ENCODE measurements at regions not wholly inside any gene's neighbourhood (a gene's known extent, or its start where the extent isn't known, plus 50 kb on each side); places are given as distances from the start of the nearest gene placed in this dataset.

- no peaks in the 10 kb centered on the region for H3K9me3 ChIP-seq
- no peaks in the 10 kb centered on the region for H3K27me3 ChIP-seq (replicated peaks; ENCODE audit: insufficient read depth)
- H3K27ac ChIP-seq: no peak overlapping the region
- no peak overlapping the region for H3K4me3 ChIP-seq
- H3K36me3 ChIP-seq: no peaks in the 10 kb centered on the region
- no peak for DNase-seq (ENCODE audit: low spot score)
- H3K4me1 ChIP-seq (replicated peaks): no peaks in the 10 kb centered on the region
- TF ChIP-seq, protein P1, sequence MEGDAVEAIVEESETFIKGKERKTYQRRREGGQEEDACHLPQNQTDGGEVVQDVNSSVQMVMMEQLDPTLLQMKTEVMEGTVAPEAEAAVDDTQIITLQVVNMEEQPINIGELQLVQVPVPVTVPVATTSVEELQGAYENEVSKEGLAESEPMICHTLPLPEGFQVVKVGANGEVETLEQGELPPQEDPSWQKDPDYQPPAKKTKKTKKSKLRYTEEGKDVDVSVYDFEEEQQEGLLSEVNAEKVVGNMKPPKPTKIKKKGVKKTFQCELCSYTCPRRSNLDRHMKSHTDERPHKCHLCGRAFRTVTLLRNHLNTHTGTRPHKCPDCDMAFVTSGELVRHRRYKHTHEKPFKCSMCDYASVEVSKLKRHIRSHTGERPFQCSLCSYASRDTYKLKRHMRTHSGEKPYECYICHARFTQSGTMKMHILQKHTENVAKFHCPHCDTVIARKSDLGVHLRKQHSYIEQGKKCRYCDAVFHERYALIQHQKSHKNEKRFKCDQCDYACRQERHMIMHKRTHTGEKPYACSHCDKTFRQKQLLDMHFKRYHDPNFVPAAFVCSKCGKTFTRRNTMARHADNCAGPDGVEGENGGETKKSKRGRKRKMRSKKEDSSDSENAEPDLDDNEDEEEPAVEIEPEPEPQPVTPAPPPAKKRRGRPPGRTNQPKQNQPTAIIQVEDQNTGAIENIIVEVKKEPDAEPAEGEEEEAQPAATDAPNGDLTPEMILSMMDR (IDR thresholded peaks at IDR 0.05): no peak
- TF ChIP-seq POLR2A (IDR thresholded peaks at IDR 0.05): no peak
- no peak for TF ChIP-seq POLR2AphosphoS5 (IDR thresholded peaks at IDR 0.05)
- intact Hi-C loops (cut with DNase I): no loop called here
Observed at GRCh38 chr16:22973522-22973921, 159.6 kb downstream of the HS3ST2 start.

DNA sequence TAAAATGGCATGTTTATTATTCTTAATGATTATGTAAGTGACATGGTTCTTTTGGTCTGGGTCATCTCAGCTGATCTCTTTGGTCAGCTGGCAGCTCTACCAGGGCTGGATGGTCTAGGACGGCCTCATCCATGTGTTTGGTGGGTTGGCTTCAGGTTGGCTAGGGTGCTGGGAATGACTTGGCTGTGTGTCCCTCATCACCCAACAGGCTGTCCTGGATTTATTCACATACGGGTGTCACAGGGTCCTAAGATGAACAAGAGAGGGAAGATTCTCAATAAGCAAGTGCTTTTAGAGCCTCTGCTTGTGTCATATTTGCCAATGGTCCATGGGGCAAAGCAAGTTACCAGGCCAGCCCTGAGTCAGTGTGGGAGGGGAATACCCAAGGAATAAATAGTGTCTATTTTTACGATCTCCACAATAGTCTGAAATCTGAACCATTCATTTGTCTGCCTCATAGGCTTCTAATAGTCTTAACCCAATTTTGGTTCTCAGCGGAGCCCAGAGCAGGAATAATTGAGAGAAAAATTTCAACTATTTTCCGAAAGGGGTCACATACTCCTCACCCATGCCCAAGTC, 157.5 kb downstream of the HS3ST2 start:
- no peaks in the 10 kb centered on the region for H3K4me1 ChIP-seq (replicated peaks)
- no peaks in the 10 kb centered on the region for H3K9me3 ChIP-seq
- no peak for DNase-seq (ENCODE audit: low spot score)
- intact Hi-C loops (cut with DNase I): no loop called here
- H3K4me3 ChIP-seq: no peak overlapping the region
- H3K36me3 ChIP-seq: no peaks in the 10 kb centered on the region
- no peaks in the 10 kb centered on the region for H3K27me3 ChIP-seq (replicated peaks; ENCODE audit: insufficient read depth)
- WGBS: 90% methylated on average over 5 of the region's 5 CpGs
- TF ChIP-seq, protein P1 (IDR thresholded peaks at IDR 0.05): no peak
- TF ChIP-seq POLR2AphosphoS5 (IDR thresholded peaks at IDR 0.05): no peak
- no peak for TF ChIP-seq POLR2A (IDR thresholded peaks at IDR 0.05)
- H3K27ac ChIP-seq: no peak overlapping the region

DNA sequence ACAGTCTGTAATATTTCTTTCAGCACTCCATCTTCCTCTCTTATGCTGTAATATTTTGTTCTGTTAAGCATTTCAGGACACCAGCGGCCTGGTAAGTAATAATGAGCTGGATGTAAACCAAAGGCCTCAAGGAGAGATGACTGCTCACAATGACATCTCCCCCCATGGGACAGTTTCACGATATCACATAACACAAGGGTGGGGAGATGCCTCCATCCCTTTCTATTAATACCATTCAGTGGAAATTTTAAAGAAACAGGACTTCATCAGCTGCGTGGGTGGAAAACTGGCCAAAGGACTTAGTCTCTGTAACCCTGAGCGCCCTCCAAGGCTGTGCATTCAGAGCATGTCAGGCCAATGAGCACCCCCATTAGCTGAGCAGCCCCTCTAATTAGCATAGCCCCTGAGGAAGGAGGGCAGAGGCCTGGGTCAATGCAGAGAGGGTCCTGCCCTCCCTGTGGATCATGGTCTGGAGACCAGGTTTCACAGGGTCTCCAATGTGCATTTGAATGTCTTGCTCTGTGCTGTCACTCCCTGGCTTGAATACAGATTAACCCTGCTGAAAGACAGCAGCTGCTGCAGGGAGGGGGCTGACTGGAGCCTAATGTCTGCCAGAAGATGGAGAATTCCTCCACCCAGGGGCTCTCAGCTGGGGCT, 156.4 kb downstream of the HS3ST2 start:
- no peak for DNase-seq (ENCODE audit: low spot score)
- no peak overlapping the region for H3K4me3 ChIP-seq
- no peaks in the 10 kb centered on the region for H3K4me1 ChIP-seq (replicated peaks)
- TF ChIP-seq POLR2A (IDR thresholded peaks at IDR 0.05): no peak
- TF ChIP-seq, protein P1 (IDR thresholded peaks at IDR 0.05): no peak
- TF ChIP-seq POLR2AphosphoS5 (IDR thresholded peaks at IDR 0.05): no peak
- no peaks in the 10 kb centered on the region for H3K27me3 ChIP-seq (replicated peaks; ENCODE audit: insufficient read depth)
- intact Hi-C loops (cut with DNase I): no loop called here
- 40% methylated on average over 4 of the region's 4 CpGs for WGBS
- H3K27ac ChIP-seq: no peak overlapping the region
- H3K9me3 ChIP-seq: no peaks in the 10 kb centered on the region
- no peaks in the 10 kb centered on the region for H3K36me3 ChIP-seq

DNA sequence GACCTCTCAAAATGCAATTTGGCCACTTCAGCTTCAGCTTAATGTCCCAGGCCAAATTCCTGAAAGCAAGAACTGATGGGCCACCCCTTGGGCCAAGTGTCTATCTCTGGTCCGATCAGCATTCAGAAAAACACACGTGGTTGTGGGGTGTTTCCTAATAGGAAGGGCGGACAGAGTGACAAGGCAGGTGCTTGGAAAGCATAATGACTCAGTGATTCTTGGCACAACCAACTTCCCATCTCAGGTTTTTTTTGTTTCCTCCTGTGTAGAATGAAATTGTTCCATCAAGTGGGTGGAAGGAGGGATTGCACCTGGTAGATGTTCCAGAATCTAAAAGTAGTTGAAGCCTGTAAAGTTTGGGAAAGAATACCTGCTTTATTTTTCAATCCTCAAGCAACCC, 155.6 kb downstream of the HS3ST2 start:
- H3K4me3 ChIP-seq: no peak overlapping the region
- H3K36me3 ChIP-seq: no peaks in the 10 kb centered on the region
- TF ChIP-seq, protein P1 (IDR thresholded peaks at IDR 0.05): no peak
- TF ChIP-seq POLR2A (IDR thresholded peaks at IDR 0.05): no peak
- no peak for TF ChIP-seq POLR2AphosphoS5 (IDR thresholded peaks at IDR 0.05)
- H3K4me1 ChIP-seq (replicated peaks): no peaks in the 10 kb centered on the region
- WGBS: 44% methylated on average over 3 of the region's 3 CpGs
- no peak for DNase-seq (ENCODE audit: low spot score)
- H3K9me3 ChIP-seq: no peaks in the 10 kb centered on the region
- H3K27me3 ChIP-seq (replicated peaks; ENCODE audit: insufficient read depth): no peaks in the 10 kb centered on the region
- intact Hi-C loops (cut with DNase I): no loop called here
- H3K27ac ChIP-seq: no peak overlapping the region

DNA sequence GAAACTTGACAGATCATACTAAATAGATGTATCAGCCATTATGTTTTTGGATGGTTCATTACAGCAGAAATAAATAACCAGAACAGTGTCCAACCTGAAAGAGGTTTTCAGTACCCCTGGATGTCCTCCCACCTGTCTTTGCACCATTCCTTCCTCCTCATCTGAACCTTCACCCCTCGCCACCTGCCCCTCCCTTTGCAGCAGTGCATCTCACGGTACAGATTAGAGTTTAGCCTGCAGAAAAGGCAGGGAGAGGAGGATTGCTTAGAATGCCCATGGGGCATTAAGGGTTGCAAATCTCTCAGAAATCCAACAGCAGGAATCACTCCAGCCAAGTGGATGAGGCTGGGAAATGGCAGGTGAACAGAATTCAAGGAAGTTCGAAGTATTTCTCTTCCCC, 155.0 kb downstream of the HS3ST2 start:
- Histone ChIP-seq H3K9me3 (no peaks in the 10 kb centered on the region), H3K27ac (no peak overlapping the region), H3K27me3 (replicated peaks; ENCODE audit: insufficient read depth) (no peaks in the 10 kb centered on the region), H3K36me3 (no peaks in the 10 kb centered on the region), H3K4me3 (no peak overlapping the region), H3K4me1 (replicated peaks) (no peaks in the 10 kb centered on the region)
- TF ChIP-seq, protein P1 (IDR thresholded peaks at IDR 0.05): no peak
- TF ChIP-seq POLR2AphosphoS5 (IDR thresholded peaks at IDR 0.05): no peak
- no peak for TF ChIP-seq POLR2A (IDR thresholded peaks at IDR 0.05)
- intact Hi-C loops (cut with DNase I): no loop called here
- DNase-seq (ENCODE audit: low spot score): no peak
- WGBS: 26% methylated on average over 3 of the region's 3 CpGs
